Sigmoid colon (tissue), 4 donors: ENCODE measurements at regions not wholly inside any gene's neighbourhood (a gene's known extent, or its start where the extent isn't known, plus 50 kb on each side); places are given as distances from the start of the nearest gene placed in this dataset.

ENCODE experiments used
- EP300 ChIP-seq, 4 donors: sonication (generic); formaldehyde crosslinking; IDR thresholded peaks; one replicate each; pipeline ENCODE4 v1.6.1; 2017; ENCODE audit warnings: antibody characterized with exemption in 4 of 4
- POLR2AphosphoS5 ChIP-seq, 4 donors: sonication (generic); formaldehyde crosslinking; IDR thresholded peaks; one replicate each; pipeline ENCODE4 v1.6.1; 2017; ENCODE audit warnings: antibody characterized with exemption in 4 of 4
- TF ChIP-seq, protein P1 (sequence below), 4 experiments: fragments of 450-650 bp in 3 of 4; fragments of 200-600 bp in 1 of 4; IDR thresholded peaks; one replicate each; pipeline ENCODE4 v1.5.1; 2016 to 2019; ENCODE audit warnings: antibody characterized with exemption in 4 of 4, mild to moderate bottlenecking in 3 of 4, moderate library complexity in 2 of 4

DNA sequence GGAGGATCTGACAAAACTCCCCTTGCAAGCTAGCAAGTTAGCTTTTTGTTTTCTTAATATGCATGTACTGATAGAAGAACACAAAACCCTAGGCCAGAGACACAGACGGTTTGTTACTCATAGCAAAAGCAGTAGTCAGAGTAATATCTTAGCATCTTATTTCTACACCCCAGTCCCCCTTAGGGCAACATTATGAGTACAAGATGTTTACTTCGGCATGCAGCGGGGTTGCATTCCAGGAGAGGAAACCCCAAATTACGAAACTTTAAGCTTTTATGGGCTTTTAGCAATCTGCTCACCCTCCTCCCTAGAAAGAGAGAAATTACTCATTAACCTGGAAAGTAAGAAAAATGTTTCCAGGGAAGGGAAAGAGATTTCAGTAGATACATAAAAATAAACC is 1286.9 kb downstream of the EPHA7 start:
- TF ChIP-seq, protein P1, sequence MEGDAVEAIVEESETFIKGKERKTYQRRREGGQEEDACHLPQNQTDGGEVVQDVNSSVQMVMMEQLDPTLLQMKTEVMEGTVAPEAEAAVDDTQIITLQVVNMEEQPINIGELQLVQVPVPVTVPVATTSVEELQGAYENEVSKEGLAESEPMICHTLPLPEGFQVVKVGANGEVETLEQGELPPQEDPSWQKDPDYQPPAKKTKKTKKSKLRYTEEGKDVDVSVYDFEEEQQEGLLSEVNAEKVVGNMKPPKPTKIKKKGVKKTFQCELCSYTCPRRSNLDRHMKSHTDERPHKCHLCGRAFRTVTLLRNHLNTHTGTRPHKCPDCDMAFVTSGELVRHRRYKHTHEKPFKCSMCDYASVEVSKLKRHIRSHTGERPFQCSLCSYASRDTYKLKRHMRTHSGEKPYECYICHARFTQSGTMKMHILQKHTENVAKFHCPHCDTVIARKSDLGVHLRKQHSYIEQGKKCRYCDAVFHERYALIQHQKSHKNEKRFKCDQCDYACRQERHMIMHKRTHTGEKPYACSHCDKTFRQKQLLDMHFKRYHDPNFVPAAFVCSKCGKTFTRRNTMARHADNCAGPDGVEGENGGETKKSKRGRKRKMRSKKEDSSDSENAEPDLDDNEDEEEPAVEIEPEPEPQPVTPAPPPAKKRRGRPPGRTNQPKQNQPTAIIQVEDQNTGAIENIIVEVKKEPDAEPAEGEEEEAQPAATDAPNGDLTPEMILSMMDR (IDR thresholded peaks at IDR 0.05) = no peak
- TF ChIP-seq EP300 (IDR thresholded peaks at IDR 0.05) (no peak), POLR2AphosphoS5 (IDR thresholded peaks at IDR 0.05) (no peak)
